Stimulated activated CD4-positive, alpha-beta T cell treated with anti-CD3 and anti-CD28 coated beads, Interleukin-1b, Interleukin-23, amount 100 ng/mL, for 48 hours (primary cell): ENCODE measurements at regions not wholly inside any gene's neighbourhood (a gene's known extent, or its start where the extent isn't known, plus 50 kb on each side); places are given as distances from the start of the nearest gene placed in this dataset.

Experiments
- DNase-seq: peaks from one replicate; pipeline ENCODE4 v3.0.0-alpha.2; 2020

GRCh38 chr11:87401653-87402052 lies 363.9 kb downstream of the TMEM135 start:
- DNase-seq = no peak

DNA sequence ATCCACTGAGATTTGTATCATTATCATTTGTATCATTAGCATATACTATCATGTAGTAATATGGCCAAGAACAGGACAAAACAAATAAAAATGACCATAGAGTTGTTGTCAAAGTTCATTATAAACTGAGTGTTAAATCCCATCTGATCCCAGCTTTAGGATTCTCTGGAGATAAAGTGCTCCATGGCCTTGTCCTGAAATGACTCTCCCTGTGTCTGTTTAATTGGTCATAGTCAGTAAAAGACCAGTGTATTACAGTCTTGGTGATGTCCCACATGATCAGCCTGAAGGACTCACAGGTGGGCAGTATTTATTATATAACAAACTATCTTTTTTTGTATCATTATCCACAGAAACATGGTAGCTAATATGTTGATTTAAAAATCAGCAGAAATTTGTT lies 361.6 kb downstream of the TMEM135 start:
- DNase-seq = no peak

- no peak for DNase-seq
These were observed 361.2 kb downstream of the TMEM135 start for GRCh38 chr11:87398931-87399330.

- no peak for DNase-seq
These were observed 359.5 kb downstream of the TMEM135 start for GRCh38 chr11:87397011-87397865.

DNA sequence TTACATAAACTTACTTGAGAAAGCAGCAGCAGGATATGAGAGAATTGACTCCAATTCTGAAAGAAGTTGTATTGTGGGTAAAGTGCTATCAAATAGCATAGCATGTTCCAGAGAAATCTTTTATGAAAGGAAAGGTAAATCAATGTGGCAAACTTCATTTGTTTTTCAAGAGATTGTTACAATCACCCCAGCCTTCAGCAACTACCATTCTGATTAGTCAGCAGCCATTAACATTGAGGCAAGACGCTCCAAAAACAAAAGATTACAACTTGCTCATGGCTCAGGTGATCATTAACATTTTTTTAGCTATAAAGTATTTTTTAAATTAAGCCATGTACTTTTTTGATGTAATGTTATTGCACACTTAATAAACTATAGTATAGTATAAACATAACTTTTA lies 357.2 kb downstream of the TMEM135 start:
- no peak for DNase-seq

- DNase-seq = no peak
These were observed 354.9 kb downstream of the TMEM135 start for GRCh38 chr11:87392665-87393064.

DNA sequence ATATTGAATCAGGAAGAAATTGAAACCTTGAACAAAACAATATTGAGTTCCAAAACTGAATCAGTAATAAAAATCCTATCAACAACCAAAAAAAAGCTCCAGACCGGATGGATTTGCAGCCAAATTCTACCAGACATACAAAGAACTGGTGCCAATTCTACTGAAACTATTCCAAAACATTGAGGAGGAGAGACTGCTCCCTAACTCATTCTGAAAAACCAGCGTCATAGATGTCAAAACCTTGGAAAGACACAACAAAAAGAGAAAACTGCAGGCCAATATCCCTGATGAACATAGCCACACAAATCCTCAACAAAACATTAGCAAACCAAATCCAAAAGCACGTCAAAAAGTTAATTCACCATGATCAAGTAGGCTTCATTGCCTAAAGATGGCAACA lies 353.8 kb downstream of the TMEM135 start:
- no peak for DNase-seq

DNA sequence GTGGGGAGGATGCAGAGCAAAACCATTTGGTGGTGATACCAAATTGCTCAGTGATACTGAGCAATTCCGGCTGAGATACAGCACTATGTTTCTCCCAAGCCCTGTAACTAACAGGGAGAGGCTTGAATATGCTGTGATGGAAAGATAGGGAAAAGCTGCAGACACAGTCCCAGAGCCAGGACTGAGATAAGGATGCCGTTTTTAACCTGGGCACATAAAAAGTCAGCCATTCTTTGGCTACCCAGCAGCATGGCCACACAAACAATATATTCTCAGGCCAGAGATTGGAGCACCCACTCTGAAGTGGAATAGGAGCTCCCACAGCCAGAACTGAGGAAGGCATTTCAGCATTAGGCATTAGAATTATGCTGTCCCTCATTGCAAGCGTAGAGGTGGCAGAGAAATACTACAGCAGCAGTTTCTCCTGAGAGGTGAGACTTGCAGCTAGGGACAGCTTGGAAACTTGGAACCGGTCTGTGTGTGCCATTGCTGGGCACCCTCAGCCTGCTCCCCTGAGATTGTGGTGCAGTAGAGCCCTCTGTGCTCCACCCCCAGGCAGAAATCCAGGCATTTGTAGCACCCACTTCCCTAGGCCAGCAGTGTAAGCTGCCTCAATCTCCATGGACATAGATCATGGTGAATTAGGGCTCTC lies 346.5 kb downstream of the TMEM135 start:
- DNase-seq = no peak

GRCh38 chr11:87374038-87374807 lies 336.5 kb downstream of the TMEM135 start:
- DNase-seq = no peak
